GM19328 (cell line): ENCODE measurements at regions not wholly inside any gene's neighbourhood (a gene's known extent, or its start where the extent isn't known, plus 50 kb on each side); places are given as distances from the start of the nearest gene placed in this dataset.

ENCODE experiments used
- ATAC-seq: cut with Tn5 transposase; IDR thresholded peaks from one replicate; pipeline ENCODE4 v1.9.1; 2021; ENCODE audit warnings: mild to moderate bottlenecking, moderate library complexity; ENCODE audit not compliant: unreplicated experiment

GRCh38 chr12:19572920-19573558 is 133.7 kb downstream of the AEBP2 start:
- no peak for ATAC-seq

- no peak for ATAC-seq
Observed at GRCh38 chr12:19573866-19574265, 134.6 kb downstream of the AEBP2 start.

- ATAC-seq = no peak
Observed at GRCh38 chr12:19574601-19575000, 135.3 kb downstream of the AEBP2 start.

- no peak for ATAC-seq
Observed at GRCh38 chr12:19575337-19576243, 136.3 kb downstream of the AEBP2 start.

- no peak for ATAC-seq
Observed at GRCh38 chr12:19576506-19577280, 137.4 kb downstream of the AEBP2 start.

GRCh38 chr12:19577281-19577530 is 137.9 kb downstream of the AEBP2 start:
- no peak for ATAC-seq

- no peak for ATAC-seq
Observed at GRCh38 chr12:19584732-19585131, 145.4 kb downstream of the AEBP2 start.

GRCh38 chr12:19588951-19589350 is 149.7 kb downstream of the AEBP2 start:
- no peak for ATAC-seq

- ATAC-seq = no peak
Observed at GRCh38 chr12:19591951-19592350, 152.7 kb downstream of the AEBP2 start.

GRCh38 chr12:19596434-19597166 is 157.3 kb downstream of the AEBP2 start:
- no peak for ATAC-seq

- no peak for ATAC-seq
Observed at GRCh38 chr12:19597167-19598026, 158.1 kb downstream of the AEBP2 start.

GRCh38 chr12:19605720-19606119 is 166.4 kb downstream of the AEBP2 start:
- no peak for ATAC-seq

GRCh38 chr12:19608039-19608438 is 168.7 kb downstream of the AEBP2 start:
- ATAC-seq = no peak

- no peak for ATAC-seq
Observed at GRCh38 chr12:19613051-19613535, 173.8 kb downstream of the AEBP2 start.

- no peak for ATAC-seq
Observed at GRCh38 chr12:19614601-19615383, 175.5 kb downstream of the AEBP2 start.

GRCh38 chr12:19615384-19615725 is 176.1 kb downstream of the AEBP2 start:
- ATAC-seq = no peak

- no peak for ATAC-seq
Observed at GRCh38 chr12:19616781-19617180, 177.5 kb downstream of the AEBP2 start.

- no peak for ATAC-seq
Observed at GRCh38 chr12:19620222-19620621, 180.9 kb downstream of the AEBP2 start.

GRCh38 chr12:19623751-19624399 is 184.6 kb downstream of the AEBP2 start:
- ATAC-seq = no peak
